ENCODE measurements at regions not wholly inside any gene's neighbourhood (a gene's known extent, or its start where the extent isn't known, plus 50 kb on each side); places are given as distances from the start of the nearest gene placed in this dataset.
"Not testable (repeated sequence)": the region's sequence is repeated elsewhere in the genome, so short reads cannot be mapped to it uniquely, and the experiment has no call there.

GRCh38 chr1:60914982-60915381 lies 167.4 kb upstream of the NFIA start:
- no peak overlapping the region for H3K9ac ChIP-seq (ENCODE audit: low read depth in 1 of 2, low read length in 2 of 2)

DNA sequence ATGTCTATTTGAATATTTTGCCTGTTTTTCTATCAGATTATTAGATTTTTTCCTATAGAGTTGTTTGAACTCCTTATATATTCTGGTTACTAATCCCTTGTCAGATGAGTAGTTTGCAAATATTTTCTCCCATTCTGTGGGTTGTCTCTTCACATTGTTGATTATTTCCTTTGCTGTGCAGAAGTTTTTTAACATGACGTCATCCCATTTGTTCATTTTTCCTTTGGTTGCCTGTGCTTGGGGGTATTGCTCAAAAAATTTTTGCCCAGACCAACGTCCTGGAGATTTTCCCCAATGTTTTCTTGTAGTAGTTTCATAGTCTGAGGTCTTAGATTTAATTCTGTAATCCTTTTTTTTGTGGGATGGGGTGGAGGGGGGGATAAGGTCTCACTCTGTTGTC lies 168.7 kb upstream of the NFIA start:
- 66% methylated on average over 2 of the region's 2 CpGs for WGBS
- H3K27me3 ChIP-seq (ENCODE audit: control insufficient read depth in 4 of 4, insufficient read depth in 4 of 4, low read length in 3 of 4); H3K9me3 ChIP-seq (ENCODE audit: control insufficient read depth in 4 of 4, low read length in 3 of 4); DNase-seq (ENCODE audit: low spot score); H3K4me1 ChIP-seq (ENCODE audit: control insufficient read depth in 4 of 4, insufficient read depth in 4 of 4, low read length in 3 of 4); H3K4me3 ChIP-seq (ENCODE audit: low read depth in 1 of 3, low read length in 3 of 3); H3K36me3 ChIP-seq (ENCODE audit: control insufficient read depth in 4 of 4, insufficient read depth in 3 of 4, low read depth in 1 of 4, low read length in 3 of 4); H3K27ac ChIP-seq (ENCODE audit: low read depth in 1 of 2, low read length in 2 of 2); H3K9ac ChIP-seq (ENCODE audit: low read depth in 1 of 2, low read length in 2 of 2): not testable (repeated sequence)

More at GRCh38 chr1:60914982-60915381, 167.4 kb upstream of the NFIA start:
- Histone ChIP-seq H3K27me3 (ENCODE audit: control insufficient read depth in 4 of 4, insufficient read depth in 4 of 4, low read length in 3 of 4) (no peaks in the 10 kb centered on the region), H3K36me3 (ENCODE audit: control insufficient read depth in 4 of 4, insufficient read depth in 3 of 4, low read depth in 1 of 4, low read length in 3 of 4) (no peaks in the 10 kb centered on the region), H3K4me3 (ENCODE audit: low read depth in 1 of 3, low read length in 3 of 3) (no peak overlapping the region), H3K9me3 (ENCODE audit: control insufficient read depth in 4 of 4, low read length in 3 of 4) (no peaks in the 10 kb centered on the region), H3K4me1 (ENCODE audit: control insufficient read depth in 4 of 4, insufficient read depth in 4 of 4, low read length in 3 of 4) (no peaks in the 10 kb centered on the region), H3K27ac (ENCODE audit: low read depth in 1 of 2, low read length in 2 of 2) (no peak overlapping the region)
- DNase-seq (ENCODE audit: low spot score): no peak
- WGBS: 84% methylated on average over 3 of the region's 3 CpGs
- TF ChIP-seq TAF1 (conservative IDR thresholded peaks at IDR 0.05) (no peak), YY1 (IDR thresholded peaks at IDR 0.05) (no peak), HNF4G (IDR thresholded peaks at IDR 0.05) (no peak), NR2F2 (IDR thresholded peaks at IDR 0.05) (no peak), EGR1 (IDR thresholded peaks at IDR 0.05; ENCODE audit: low read depth in 2 of 2) (no peak)
- TF ChIP-seq, protein P1, sequence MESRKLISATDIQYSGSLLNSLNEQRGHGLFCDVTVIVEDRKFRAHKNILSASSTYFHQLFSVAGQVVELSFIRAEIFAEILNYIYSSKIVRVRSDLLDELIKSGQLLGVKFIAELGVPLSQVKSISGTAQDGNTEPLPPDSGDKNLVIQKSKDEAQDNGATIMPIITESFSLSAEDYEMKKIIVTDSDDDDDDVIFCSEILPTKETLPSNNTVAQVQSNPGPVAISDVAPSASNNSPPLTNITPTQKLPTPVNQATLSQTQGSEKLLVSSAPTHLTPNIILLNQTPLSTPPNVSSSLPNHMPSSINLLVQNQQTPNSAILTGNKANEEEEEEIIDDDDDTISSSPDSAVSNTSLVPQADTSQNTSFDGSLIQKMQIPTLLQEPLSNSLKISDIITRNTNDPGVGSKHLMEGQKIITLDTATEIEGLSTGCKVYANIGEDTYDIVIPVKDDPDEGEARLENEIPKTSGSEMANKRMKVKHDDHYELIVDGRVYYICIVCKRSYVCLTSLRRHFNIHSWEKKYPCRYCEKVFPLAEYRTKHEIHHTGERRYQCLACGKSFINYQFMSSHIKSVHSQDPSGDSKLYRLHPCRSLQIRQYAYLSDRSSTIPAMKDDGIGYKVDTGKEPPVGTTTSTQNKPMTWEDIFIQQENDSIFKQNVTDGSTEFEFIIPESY (IDR thresholded peaks at IDR 0.05): no peak

- H3K9me3 ChIP-seq (ENCODE audit: control insufficient read depth in 4 of 4, low read length in 3 of 4): no peaks in the 10 kb centered on the region
- H3K4me1 ChIP-seq (ENCODE audit: control insufficient read depth in 4 of 4, insufficient read depth in 4 of 4, low read length in 3 of 4): no peaks in the 10 kb centered on the region
- H3K27me3 ChIP-seq (ENCODE audit: control insufficient read depth in 4 of 4, insufficient read depth in 4 of 4, low read length in 3 of 4): no peaks in the 10 kb centered on the region
- no peak overlapping the region for H3K9ac ChIP-seq (ENCODE audit: low read depth in 1 of 2, low read length in 2 of 2)
- no peaks in the 10 kb centered on the region for H3K36me3 ChIP-seq (ENCODE audit: control insufficient read depth in 4 of 4, insufficient read depth in 3 of 4, low read depth in 1 of 4, low read length in 3 of 4)
- 78% methylated on average over 3 of the region's 3 CpGs for WGBS
- DNase-seq (ENCODE audit: low spot score): no peak
- TF ChIP-seq FOXA1 (IDR thresholded peaks at IDR 0.05): no peak
- no peak for TF ChIP-seq YY1 (IDR thresholded peaks at IDR 0.05)
- no peak overlapping the region for H3K27ac ChIP-seq (ENCODE audit: low read depth in 1 of 2, low read length in 2 of 2)
- H3K4me3 ChIP-seq (ENCODE audit: low read depth in 1 of 3, low read length in 3 of 3): no peak overlapping the region
Observed at GRCh38 chr1:60913039-60913438, 169.3 kb upstream of the NFIA start.

GRCh38 chr1:60911966-60912697 lies 170.2 kb upstream of the NFIA start:
- 63% methylated on average over 9 of the region's 9 CpGs for WGBS
- Histone ChIP-seq H3K4me1 (ENCODE audit: control insufficient read depth in 4 of 4, insufficient read depth in 4 of 4, low read length in 3 of 4) (no peaks in the 10 kb centered on the region), H3K9ac (ENCODE audit: low read depth in 1 of 2, low read length in 2 of 2) (no peak overlapping the region)

More at GRCh38 chr1:60911966-60912697, 170.2 kb upstream of the NFIA start:
- Histone ChIP-seq H3K36me3 (ENCODE audit: control insufficient read depth in 4 of 4, insufficient read depth in 3 of 4, low read depth in 1 of 4, low read length in 3 of 4) (no peaks in the 10 kb centered on the region), H3K4me3 (ENCODE audit: low read depth in 1 of 3, low read length in 3 of 3) (no peak overlapping the region), H3K27ac (ENCODE audit: low read depth in 1 of 2, low read length in 2 of 2) (no peak overlapping the region), H3K27me3 (ENCODE audit: control insufficient read depth in 4 of 4, insufficient read depth in 4 of 4, low read length in 3 of 4) (no peaks in the 10 kb centered on the region), H3K9me3 (ENCODE audit: control insufficient read depth in 4 of 4, low read length in 3 of 4) (no peaks in the 10 kb centered on the region)
- TF ChIP-seq TAF1 (conservative IDR thresholded peaks at IDR 0.05) (no peak), MAX (IDR thresholded peaks at IDR 0.05) (no peak), SP1 (IDR thresholded peaks at IDR 0.05) (no peak), REST (IDR thresholded peaks at IDR 0.05) (no peak), YY1 (IDR thresholded peaks at IDR 0.05) (no peak), FOXA2 (IDR thresholded peaks at IDR 0.05) (no peak)
- TF ChIP-seq, protein P1 (IDR thresholded peaks at IDR 0.05): no peak
- no peak for DNase-seq (ENCODE audit: low spot score)
